Endodermal cell (in vitro differentiated cells): ENCODE measurements at regions not wholly inside any gene's neighbourhood (a gene's known extent, or its start where the extent isn't known, plus 50 kb on each side); places are given as distances from the start of the nearest gene placed in this dataset.

ENCODE experiments used
- DNase-seq: peaks from one replicate; pipeline ENCODE4 v3.0.0-alpha.2; 2017
- H3K27ac ChIP-seq: 2 replicates; pipeline ENCODE4 v1.5.1; 2013; ENCODE audit warnings: mild to moderate bottlenecking, low read depth, low read length, moderate library complexity
- H3K27me3 ChIP-seq: 2 replicates; pipeline ENCODE4 v1.6.1; 2013; ENCODE audit warnings: mild to moderate bottlenecking, low read length, moderate library complexity; ENCODE audit not compliant: insufficient read depth, control insufficient read depth, poor library complexity, severe bottlenecking
- H3K36me3 ChIP-seq: 2 replicates; pipeline ENCODE4 v1.7.0; 2013; ENCODE audit warnings: mild to moderate bottlenecking, low read length, moderate library complexity; ENCODE audit not compliant: control insufficient read depth, insufficient read depth
- H3K4me1 ChIP-seq: one replicate; pipeline ENCODE4 v1.7.0; 2013; ENCODE audit warnings: low read length; ENCODE audit not compliant: control insufficient read depth, insufficient read depth
- H3K4me3 ChIP-seq: 2 replicates; pipeline ENCODE4 v1.5.1; 2013; ENCODE audit warnings: mild to moderate bottlenecking, low read length, moderate library complexity
- H3K9ac ChIP-seq: 2 replicates; pipeline ENCODE4 v1.6.1; 2013; ENCODE audit warnings: mild to moderate bottlenecking, low read length, moderate library complexity; ENCODE audit not compliant: poor library complexity, severe bottlenecking; ENCODE audit errors: extremely low read depth
- H3K9me3 ChIP-seq: 2 replicates; pipeline ENCODE4 v1.6.1; 2013; ENCODE audit warnings: mild to moderate bottlenecking, low read length, moderate library complexity; ENCODE audit not compliant: control insufficient read depth
- H3K27ac Mint-ChIP-seq: 2 replicates; pipeline ENCODE4 v1.8.0; 2020; ENCODE audit warnings: mixed read lengths
- H3K27me3 Mint-ChIP-seq: 2 replicates; pipeline ENCODE4 v1.8.0; 2021; ENCODE audit warnings: mild to moderate bottlenecking, mixed read lengths; ENCODE audit not compliant: insufficient read depth
- H3K36me3 Mint-ChIP-seq: 2 replicates; pipeline ENCODE4 v1.8.0; 2020; ENCODE audit warnings: low read depth, mixed read lengths
- H3K4me1 Mint-ChIP-seq: 2 replicates; pipeline ENCODE4 v1.8.0; 2020; ENCODE audit warnings: mixed read lengths
- H3K4me3 Mint-ChIP-seq: 2 replicates; pipeline ENCODE4 v1.8.0; 2020; ENCODE audit warnings: mild to moderate bottlenecking, moderate library complexity, mixed read lengths
- H3K9me3 Mint-ChIP-seq: 2 replicates; pipeline ENCODE4 v1.8.0; 2020; ENCODE audit warnings: mild to moderate bottlenecking, mixed read lengths
- CTCF ChIP-seq: fragments of 200-600 bp; sonication (generic); conservative IDR thresholded peaks from 2 replicates; pipeline ENCODE4 v1.5.0; 2021; ENCODE audit warnings: antibody characterized with exemption, mild to moderate bottlenecking
- WGBS, 2 experiments: methylation state at CpG; one replicate each; pipeline versions ENCODE4 v1.1.5 to v1.1.7; 2013; ENCODE audit warnings: missing lambda C conversion rate in 2 of 2, mixed read lengths in 1 of 2; ENCODE audit not compliant: insufficient coverage in 1 of 2, insufficient read length in 1 of 2; 5-methylcytosine and 5-hydroxymethylcytosine counted together

- peaks cover 5% of the 10 kb centered on the region for H3K4me1 ChIP-seq
- Mint-ChIP-seq H3K4me3 (no peak overlapping the region), H3K27ac (no peak overlapping the region)
Observed at GRCh38 chr4:114082348-114082747, 102.9 kb upstream of the ARSJ start.

DNA sequence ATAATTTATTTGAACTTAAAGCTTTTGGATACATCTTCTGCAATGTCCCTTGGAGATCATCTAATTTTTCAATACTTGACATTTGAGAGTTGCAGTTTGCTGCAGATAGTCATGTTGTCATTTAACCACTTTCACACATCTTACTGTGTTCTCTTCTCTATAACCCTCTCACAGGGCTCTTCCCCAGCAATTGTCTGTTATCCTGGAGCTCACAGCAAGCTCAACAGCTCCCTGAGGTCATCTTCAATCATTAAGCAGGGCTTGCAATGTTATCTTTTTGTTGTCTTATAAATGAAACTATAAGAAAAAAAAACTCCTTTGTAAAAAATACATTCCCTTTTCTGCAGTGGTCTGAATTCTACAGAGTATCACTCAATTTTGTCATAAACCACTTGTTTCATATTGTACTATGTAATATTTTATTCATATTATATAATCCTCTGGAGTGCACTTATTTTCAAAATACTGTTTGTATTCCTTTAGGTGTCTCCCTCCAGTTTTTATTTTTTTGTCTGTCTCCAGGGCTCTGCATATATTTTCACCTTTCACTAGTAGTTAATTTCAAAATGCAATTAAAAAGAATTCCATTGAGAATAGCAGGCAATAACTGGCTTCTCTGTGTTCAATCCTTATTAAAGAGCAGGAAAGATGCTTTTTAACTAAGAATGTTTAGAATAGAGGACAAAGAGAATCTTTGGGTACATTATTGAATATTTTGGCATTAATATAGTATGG is 106.3 kb upstream of the ARSJ start:
- H3K27me3 Mint-ChIP-seq = no peaks in the 10 kb centered on the region
- Histone ChIP-seq H3K27ac (no peak overlapping the region), H3K9me3 (no peaks in the 10 kb centered on the region), H3K27me3 (no peaks in the 10 kb centered on the region), H3K9ac (no peak overlapping the region), H3K4me1 (peaks cover 5% of the 10 kb centered on the region), H3K36me3 (no peaks in the 10 kb centered on the region), H3K4me3 (no peak overlapping the region)
- DNase-seq = no peak
- peaks cover 8% of the 10 kb centered on the region for H3K4me1 Mint-ChIP-seq
- H3K36me3 Mint-ChIP-seq = no peaks in the 10 kb centered on the region
- no peaks in the 10 kb centered on the region for H3K9me3 Mint-ChIP-seq
- no peak for TF ChIP-seq CTCF
- no peak overlapping the region for H3K27ac Mint-ChIP-seq
- H3K4me3 Mint-ChIP-seq = no peak overlapping the region

More at GRCh38 chr4:114082348-114082747, 102.9 kb upstream of the ARSJ start:
- Histone ChIP-seq H3K36me3 (no peaks in the 10 kb centered on the region), H3K9me3 (no peaks in the 10 kb centered on the region), H3K9ac (no peak overlapping the region), H3K27ac (no peak overlapping the region), H3K4me3 (no peak overlapping the region), H3K27me3 (no peaks in the 10 kb centered on the region)
- Mint-ChIP-seq H3K27me3 (no peaks in the 10 kb centered on the region), H3K36me3 (no peaks in the 10 kb centered on the region), H3K4me1 (peaks cover 8% of the 10 kb centered on the region), H3K9me3 (no peaks in the 10 kb centered on the region)
- no peak for TF ChIP-seq CTCF
- no peak for DNase-seq
- WGBS, 2 experiments = 92% methylated on average over 4 to 6 of the region's 6 CpGs

DNA sequence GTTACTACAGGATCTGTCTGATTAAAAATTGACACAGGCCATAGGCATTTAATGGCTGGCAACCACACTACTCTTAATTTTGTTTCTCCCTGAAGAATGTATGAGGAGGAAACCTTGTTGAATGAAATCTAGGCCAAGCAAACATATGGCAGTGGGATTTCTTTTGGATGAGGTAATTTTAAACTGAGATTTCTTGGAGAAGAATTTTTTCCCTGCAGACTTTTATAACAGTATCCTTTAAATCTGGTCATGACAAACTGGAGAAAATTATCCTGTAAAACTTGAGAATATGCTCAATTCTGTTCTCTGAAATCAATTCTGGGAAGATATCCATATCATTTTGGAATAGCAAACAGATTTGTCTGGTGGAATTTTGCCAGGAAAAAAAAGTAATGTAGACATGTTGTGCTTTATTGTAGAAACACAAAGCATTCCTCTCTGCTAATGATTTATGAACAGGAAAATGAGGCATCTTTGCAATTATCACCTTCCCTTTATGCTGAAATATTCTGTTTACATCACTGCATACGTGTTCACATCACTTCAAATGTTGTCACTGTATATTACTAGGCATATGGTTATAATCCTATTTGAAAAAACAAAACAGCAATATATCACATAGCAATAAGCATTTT is 108.3 kb upstream of the ARSJ start:
- no peak overlapping the region for H3K4me3 ChIP-seq
- no peaks in the 10 kb centered on the region for H3K9me3 Mint-ChIP-seq
- no peaks in the 10 kb centered on the region for H3K36me3 ChIP-seq
- H3K27ac ChIP-seq = no peak overlapping the region
- no peaks in the 10 kb centered on the region for H3K9me3 ChIP-seq
- no peaks in the 10 kb centered on the region for H3K27me3 ChIP-seq
- H3K4me3 Mint-ChIP-seq = no peak overlapping the region
- no peak overlapping the region for H3K9ac ChIP-seq
- H3K27ac Mint-ChIP-seq = no peak overlapping the region
- H3K27me3 Mint-ChIP-seq = no peaks in the 10 kb centered on the region
- peaks cover 5% of the 10 kb centered on the region for H3K4me1 ChIP-seq
- H3K4me1 Mint-ChIP-seq = peaks cover 8% of the 10 kb centered on the region
- no peak for DNase-seq
- no peak for TF ChIP-seq CTCF
- no peaks in the 10 kb centered on the region for H3K36me3 Mint-ChIP-seq
- WGBS, 2 experiments = 90% methylated on average over 1 of the region's 1 CpG; no CpG with 5 or more reads in 1 of the 2 experiments
